ENCODE measurements at regions not wholly inside any gene's neighbourhood (a gene's known extent, or its start where the extent isn't known, plus 50 kb on each side); places are given as distances from the start of the nearest gene placed in this dataset.
"Not testable (repeated sequence)": the region's sequence is repeated elsewhere in the genome, so short reads cannot be mapped to it uniquely, and the experiment has no call there.

GRCh38 chr13:30054546-30054945, 204.1 kb upstream of the UBL3 start:
- not testable (repeated sequence) for DNase-seq

- no peak for DNase-seq
Observed at GRCh38 chr13:30053939-30054338, 203.5 kb upstream of the UBL3 start.

GRCh38 chr13:30052120-30052519, 201.7 kb upstream of the UBL3 start:
- DNase-seq: no peak

GRCh38 chr13:30051531-30052060, 201.2 kb upstream of the UBL3 start:
- DNase-seq: no peak

- no peak for DNase-seq
Observed at GRCh38 chr13:30049692-30050091, 199.3 kb upstream of the UBL3 start.

GRCh38 chr13:30047154-30047874, 196.9 kb upstream of the UBL3 start:
- DNase-seq: no peak

- no peak for DNase-seq
Observed at GRCh38 chr13:30045916-30046704, 195.7 kb upstream of the UBL3 start.

- no peak for DNase-seq
Observed at GRCh38 chr13:30044932-30045331, 194.5 kb upstream of the UBL3 start.

- no peak for DNase-seq
Observed at GRCh38 chr13:30043631-30043925, 193.2 kb upstream of the UBL3 start.

GRCh38 chr13:30042891-30043630, 192.6 kb upstream of the UBL3 start:
- DNase-seq: no peak

- no peak for DNase-seq
Observed at GRCh38 chr13:30042272-30042671, 191.9 kb upstream of the UBL3 start.

GRCh38 chr13:30039511-30039911, 189.1 kb upstream of the UBL3 start:
- DNase-seq: no peak

- no peak for DNase-seq
Observed at GRCh38 chr13:30038884-30039283, 188.5 kb upstream of the UBL3 start.

- DNase-seq: no peak
Observed at GRCh38 chr13:30037766-30038165, 187.3 kb upstream of the UBL3 start.

- DNase-seq: no peak
Observed at GRCh38 chr13:30037306-30037705, 186.9 kb upstream of the UBL3 start.

- no peak for DNase-seq
Observed at GRCh38 chr13:30034458-30034795, 184.0 kb upstream of the UBL3 start.

GRCh38 chr13:30033681-30034457, 183.5 kb upstream of the UBL3 start:
- no peak for DNase-seq

- no peak for DNase-seq
Observed at GRCh38 chr13:30032263-30032662, 181.8 kb upstream of the UBL3 start.

GRCh38 chr13:30031488-30031887, 181.1 kb upstream of the UBL3 start:
- DNase-seq: no peak

GRCh38 chr13:30030141-30030750, 179.8 kb upstream of the UBL3 start:
- DNase-seq: no peak

- no peak for DNase-seq
Observed at GRCh38 chr13:30027569-30028455, 177.4 kb upstream of the UBL3 start.

GRCh38 chr13:30026909-30027308, 176.5 kb upstream of the UBL3 start:
- no peak for DNase-seq

All from SIG-M5 (cell line).